ENCODE measurements at regions not wholly inside any gene's neighbourhood (a gene's known extent, or its start where the extent isn't known, plus 50 kb on each side); places are given as distances from the start of the nearest gene placed in this dataset.
"Not testable (repeated sequence)": the region's sequence is repeated elsewhere in the genome, so short reads cannot be mapped to it uniquely, and the experiment has no call there.

GRCh38 chr18:1048032-1048431, 143.4 kb downstream of the ADCYAP1 start:
- no peak for DNase-seq

- no peak for DNase-seq
Measured at GRCh38 chr18:1049173-1049572, 144.5 kb downstream of the ADCYAP1 start.

GRCh38 chr18:1050012-1050657, 145.5 kb downstream of the ADCYAP1 start:
- no peak for DNase-seq

GRCh38 chr18:1052301-1052700, 147.6 kb downstream of the ADCYAP1 start:
- no peak for DNase-seq

- no peak for DNase-seq
Measured at GRCh38 chr18:1053331-1054315, 149.0 kb downstream of the ADCYAP1 start.

- no peak for DNase-seq
Measured at GRCh38 chr18:1056404-1056803, 151.7 kb downstream of the ADCYAP1 start.

- DNase-seq: no peak
Measured at GRCh38 chr18:1057367-1057766, 152.7 kb downstream of the ADCYAP1 start.

- no peak for DNase-seq
Measured at GRCh38 chr18:1062588-1062987, 157.9 kb downstream of the ADCYAP1 start.

GRCh38 chr18:1075322-1075721, 170.7 kb downstream of the ADCYAP1 start:
- DNase-seq: peak; percentile 72

GRCh38 chr18:1075876-1076275, 171.2 kb downstream of the ADCYAP1 start:
- DNase-seq: no peak

- no peak for DNase-seq
Measured at GRCh38 chr18:1078301-1078700, 173.6 kb downstream of the ADCYAP1 start.

- not testable (repeated sequence) for DNase-seq
Measured at GRCh38 chr18:1083675-1084074, 179.0 kb downstream of the ADCYAP1 start.

- DNase-seq: no peak
Measured at GRCh38 chr18:1090758-1091157, 186.1 kb downstream of the ADCYAP1 start.

GRCh38 chr18:1092228-1092627, 187.6 kb downstream of the ADCYAP1 start:
- no peak for DNase-seq

GRCh38 chr18:1094409-1094808, 189.7 kb downstream of the ADCYAP1 start:
- DNase-seq: no peak

GRCh38 chr18:1097991-1098735, 193.5 kb downstream of the ADCYAP1 start:
- not testable (repeated sequence) for DNase-seq

- no peak for DNase-seq
Measured at GRCh38 chr18:1102848-1103247, 198.2 kb downstream of the ADCYAP1 start.

GRCh38 chr18:1103537-1103936, 198.9 kb downstream of the ADCYAP1 start:
- peak; percentile 19 for DNase-seq

GRCh38 chr18:1104181-1104881, 199.7 kb downstream of the ADCYAP1 start:
- no peak for DNase-seq

- DNase-seq: no peak
Measured at GRCh38 chr18:1124495-1124894, 219.8 kb downstream of the ADCYAP1 start.

- no peak for DNase-seq
Measured at GRCh38 chr18:1133541-1133940, 228.9 kb downstream of the ADCYAP1 start.

- DNase-seq: no peak
Measured at GRCh38 chr18:1147730-1148129, 243.1 kb downstream of the ADCYAP1 start.

- no peak for DNase-seq
Measured at GRCh38 chr18:1149709-1150108, 245.0 kb downstream of the ADCYAP1 start.
